ENCODE measurements at regions not wholly inside any gene's neighbourhood (a gene's known extent, or its start where the extent isn't known, plus 50 kb on each side); places are given as distances from the start of the nearest gene placed in this dataset.
"Not testable (repeated sequence)": the region's sequence is repeated elsewhere in the genome, so short reads cannot be mapped to it uniquely, and the experiment has no call there.

DNA sequence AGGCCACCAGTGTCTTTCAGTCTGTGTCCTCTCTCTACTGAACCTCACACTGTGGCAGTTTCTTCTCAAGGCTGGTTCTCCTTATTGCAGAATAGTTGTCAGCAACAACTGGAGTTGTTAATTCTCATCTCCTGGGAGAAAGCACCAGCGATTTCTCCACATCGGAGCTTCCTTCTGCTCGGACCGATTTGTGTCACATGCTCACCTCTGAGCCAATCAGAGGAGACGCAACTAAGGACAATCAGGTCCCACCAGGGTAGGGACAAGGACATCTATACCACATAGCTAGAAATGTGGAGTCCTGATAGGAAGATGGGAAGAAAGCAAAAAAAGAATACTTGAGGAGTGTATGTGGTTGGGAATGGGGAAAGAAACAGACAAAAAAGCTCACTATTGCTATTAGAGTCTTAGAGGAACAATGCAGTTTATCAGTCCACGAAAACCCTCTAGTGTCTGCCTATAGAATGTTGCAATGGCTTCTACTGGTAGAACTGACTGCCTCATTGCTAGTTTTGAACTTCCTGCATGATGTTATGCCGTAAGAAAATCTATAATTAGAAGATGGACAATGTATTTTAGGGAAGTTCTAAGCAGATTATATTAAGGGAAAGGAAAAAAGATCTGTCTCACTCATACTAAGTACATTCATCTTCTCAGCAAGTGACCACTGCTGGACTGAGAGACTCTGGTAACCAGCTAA is 169.7 kb downstream of the CDCA7 start:
- H3K27ac ChIP-seq: peak overlapping the region in 1 of 12 donors; percentile 83
- peaks cover 0 to 11% (median 0%) of the 10 kb centered on the region in 12 donors for H3K9me3 ChIP-seq
- H3K36me3 ChIP-seq: no peaks in the 10 kb centered on the region
- WGBS, 4 donors: 80 to 84% (median 81%) methylated on average over 7 of the region's 7 CpGs
- peaks cover 0 to 17% (median 0%) of the 10 kb centered on the region in 12 donors for H3K4me1 ChIP-seq
- H3K27me3 ChIP-seq: peaks cover 0 to 4% (median 0%) of the 10 kb centered on the region in 9 donors
- intact Hi-C loops (cut with DNase I): no loop called here
- TF ChIP-seq, protein P1, sequence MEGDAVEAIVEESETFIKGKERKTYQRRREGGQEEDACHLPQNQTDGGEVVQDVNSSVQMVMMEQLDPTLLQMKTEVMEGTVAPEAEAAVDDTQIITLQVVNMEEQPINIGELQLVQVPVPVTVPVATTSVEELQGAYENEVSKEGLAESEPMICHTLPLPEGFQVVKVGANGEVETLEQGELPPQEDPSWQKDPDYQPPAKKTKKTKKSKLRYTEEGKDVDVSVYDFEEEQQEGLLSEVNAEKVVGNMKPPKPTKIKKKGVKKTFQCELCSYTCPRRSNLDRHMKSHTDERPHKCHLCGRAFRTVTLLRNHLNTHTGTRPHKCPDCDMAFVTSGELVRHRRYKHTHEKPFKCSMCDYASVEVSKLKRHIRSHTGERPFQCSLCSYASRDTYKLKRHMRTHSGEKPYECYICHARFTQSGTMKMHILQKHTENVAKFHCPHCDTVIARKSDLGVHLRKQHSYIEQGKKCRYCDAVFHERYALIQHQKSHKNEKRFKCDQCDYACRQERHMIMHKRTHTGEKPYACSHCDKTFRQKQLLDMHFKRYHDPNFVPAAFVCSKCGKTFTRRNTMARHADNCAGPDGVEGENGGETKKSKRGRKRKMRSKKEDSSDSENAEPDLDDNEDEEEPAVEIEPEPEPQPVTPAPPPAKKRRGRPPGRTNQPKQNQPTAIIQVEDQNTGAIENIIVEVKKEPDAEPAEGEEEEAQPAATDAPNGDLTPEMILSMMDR (IDR thresholded peaks at IDR 0.05): no peak
- TF ChIP-seq POLR2A (IDR thresholded peaks at IDR 0.05): no peak
- H3K4me3 ChIP-seq: peak overlapping the region in 1 of 12 donors; percentile 9
- DNase-seq: peak in 1 of 5 donors; percentile 28
- peak in 3 of 4 donors; percentile 55 to 81 (median 69) for ATAC-seq

DNA sequence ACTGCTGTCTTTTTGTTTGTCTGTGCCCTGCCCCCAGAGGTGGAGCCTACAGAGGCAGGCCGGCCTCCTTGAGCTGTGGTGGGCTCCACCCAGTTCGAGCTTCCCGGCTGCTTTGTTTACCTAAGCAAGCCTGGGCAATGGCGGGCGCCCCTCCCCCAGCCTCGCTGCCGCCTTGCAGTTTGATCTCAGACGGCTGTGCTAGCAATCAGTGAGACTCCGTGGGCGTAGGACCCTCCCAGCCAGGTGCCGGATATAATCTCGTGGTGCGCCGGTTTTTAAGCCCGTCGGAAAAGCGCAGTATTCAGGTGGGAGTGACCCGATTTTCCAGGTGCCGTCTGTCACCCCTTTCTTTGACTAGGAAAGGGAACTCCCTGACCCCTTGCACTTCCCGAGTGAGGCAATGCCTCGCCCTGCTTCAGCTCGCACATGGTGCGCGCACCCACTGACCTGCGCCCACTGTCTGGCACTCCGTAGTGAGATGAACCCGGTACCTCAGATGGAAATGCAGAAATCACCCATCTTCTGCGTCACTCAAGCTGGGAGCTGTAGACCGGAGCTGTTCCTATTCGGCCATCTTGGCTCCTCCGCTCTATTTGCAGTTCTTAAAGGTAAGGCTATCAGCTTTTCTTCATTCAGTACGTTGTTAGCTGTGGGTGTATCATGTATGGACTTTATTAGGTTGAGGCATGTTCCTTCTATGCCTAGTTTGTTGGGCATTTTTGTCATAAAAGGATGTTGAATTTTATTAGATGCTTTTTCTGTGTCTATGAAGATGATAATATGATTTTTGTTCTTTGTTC is 178.3 kb downstream of the CDCA7 start:
- H3K9me3 ChIP-seq; ATAC-seq; H3K4me1 ChIP-seq; H3K4me3 ChIP-seq; H3K27ac ChIP-seq; H3K27me3 ChIP-seq; DNase-seq; intact Hi-C loops (cut with DNase I); H3K36me3 ChIP-seq: not testable (repeated sequence)
- 80 to 89% (median 85%) methylated on average over 24 to 32 of the region's 32 CpGs for WGBS, 4 donors

DNA sequence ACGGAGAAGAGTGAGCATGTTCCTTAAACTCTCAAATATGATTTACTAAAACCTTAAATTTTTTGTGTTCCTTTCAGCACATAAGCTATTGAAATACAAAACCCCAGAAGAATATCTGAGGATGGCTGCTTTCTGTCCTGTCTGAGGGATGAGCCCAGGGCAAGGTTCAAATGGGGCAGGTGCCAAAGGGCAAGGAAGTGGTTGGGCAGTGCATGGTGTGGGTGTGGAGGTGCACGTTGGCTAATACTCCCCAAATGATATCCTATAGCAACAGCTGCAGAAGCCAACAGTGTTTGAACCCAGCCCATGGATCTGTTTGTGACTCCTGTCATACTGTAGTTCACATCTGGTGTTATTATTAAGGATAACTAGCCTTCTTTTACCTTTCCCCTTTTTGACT is 183.0 kb downstream of the CDCA7 start:
- no peaks in the 10 kb centered on the region for H3K9me3 ChIP-seq
- WGBS, 4 donors: 73 to 83% (median 77%) methylated on average over 2 of the region's 2 CpGs
- H3K36me3 ChIP-seq: no peaks in the 10 kb centered on the region
- no peak for TF ChIP-seq POLR2A (IDR thresholded peaks at IDR 0.05)
- TF ChIP-seq, protein P1 (IDR thresholded peaks at IDR 0.05): no peak
- no peak for ATAC-seq
- intact Hi-C loops (cut with DNase I): no loop called here
- no peak overlapping the region for H3K4me3 ChIP-seq
- H3K27ac ChIP-seq: no peak overlapping the region
- no peaks in the 10 kb centered on the region for H3K4me1 ChIP-seq
- no peak for DNase-seq
- peaks cover 0 to 9% (median 0%) of the 10 kb centered on the region in 9 donors for H3K27me3 ChIP-seq

DNA sequence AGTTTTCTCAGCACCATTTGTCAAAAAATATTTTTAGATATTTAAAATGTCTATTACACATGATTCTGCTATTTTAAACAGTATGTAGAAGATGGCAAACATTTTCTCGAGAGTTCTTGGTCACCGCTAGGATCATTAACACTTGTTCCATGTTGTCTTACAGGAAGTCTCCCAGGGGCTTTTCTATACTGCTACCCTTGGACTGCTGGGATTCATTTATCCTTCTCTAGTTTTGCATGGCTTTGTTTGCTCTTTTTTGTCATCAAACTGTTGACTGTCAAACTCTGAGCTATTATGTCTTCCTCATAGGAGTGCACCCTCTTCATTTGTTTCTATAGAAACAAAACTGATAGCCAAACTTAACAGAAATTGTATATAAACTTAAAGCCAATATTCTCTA is 184.9 kb downstream of the CDCA7 start:
- ATAC-seq (no peak), DNase-seq (no peak)
- no peak overlapping the region for H3K27ac ChIP-seq
- WGBS, 4 donors: 92 to 95% (median 93%) methylated on average over 2 of the region's 2 CpGs
- intact Hi-C loops (cut with DNase I): no loop called here
- H3K4me1 ChIP-seq: no peaks in the 10 kb centered on the region
- H3K4me3 ChIP-seq: no peak overlapping the region
- TF ChIP-seq, protein P1 (IDR thresholded peaks at IDR 0.05): no peak
- TF ChIP-seq POLR2A (IDR thresholded peaks at IDR 0.05): no peak
- H3K27me3 ChIP-seq: peaks cover 0 to 9% (median 0%) of the 10 kb centered on the region in 9 donors
- no peaks in the 10 kb centered on the region for H3K36me3 ChIP-seq
- no peaks in the 10 kb centered on the region for H3K9me3 ChIP-seq
